ENCODE measurements at regions not wholly inside any gene's neighbourhood (a gene's known extent, or its start where the extent isn't known, plus 50 kb on each side); places are given as distances from the start of the nearest gene placed in this dataset.

- TF ChIP-seq CTCF (IDR thresholded peaks at IDR 0.05) (no peak), POLR2A (IDR thresholded peaks at IDR 0.05) (no peak), EP300 (IDR thresholded peaks at IDR 0.05) (no peak)
These were observed 399.3 kb upstream of the RGMA start for GRCh38 chr15:93488296-93488713.

Data from tibial nerve (tissue), 4 donors.